ENCODE measurements at regions not wholly inside any gene's neighbourhood (a gene's known extent, or its start where the extent isn't known, plus 50 kb on each side); places are given as distances from the start of the nearest gene placed in this dataset.
A peak's percentile ranks its signal among the peaks of the same experiment; 100 is the strongest.
"Not testable (repeated sequence)": the region's sequence is repeated elsewhere in the genome, so short reads cannot be mapped to it uniquely, and the experiment has no call there.

- no peak for TF ChIP-seq CTCF (conservative IDR thresholded peaks at IDR 0.05)
- H3K27ac ChIP-seq: no peak overlapping the region
Measured at GRCh38 chr7:49089717-49090116, 165.4 kb downstream of the CDC14C start.

GRCh38 chr7:49091089-49091488, 166.7 kb downstream of the CDC14C start:
- no peak for TF ChIP-seq CTCF (conservative IDR thresholded peaks at IDR 0.05)
- H3K27ac ChIP-seq: no peak overlapping the region

- no peak overlapping the region for H3K27ac ChIP-seq
- TF ChIP-seq CTCF (conservative IDR thresholded peaks at IDR 0.05): no peak
Measured at GRCh38 chr7:49091519-49091918, 167.2 kb downstream of the CDC14C start.

GRCh38 chr7:49093218-49093617, 168.9 kb downstream of the CDC14C start:
- TF ChIP-seq CTCF (conservative IDR thresholded peaks at IDR 0.05): no peak
- H3K27ac ChIP-seq: no peak overlapping the region

GRCh38 chr7:49094866-49095265, 170.5 kb downstream of the CDC14C start:
- H3K27ac ChIP-seq: no peak overlapping the region
- TF ChIP-seq CTCF (conservative IDR thresholded peaks at IDR 0.05): no peak

- peak; percentile 72 for TF ChIP-seq CTCF (conservative IDR thresholded peaks at IDR 0.05)
- H3K27ac ChIP-seq: no peak overlapping the region
Measured at GRCh38 chr7:49099587-49100326, 175.4 kb downstream of the CDC14C start.

GRCh38 chr7:49100908-49101740, 176.8 kb downstream of the CDC14C start:
- H3K27ac ChIP-seq: not testable (repeated sequence)

GRCh38 chr7:49102411-49102810, 178.1 kb downstream of the CDC14C start:
- H3K27ac ChIP-seq: no peak overlapping the region
- TF ChIP-seq CTCF (conservative IDR thresholded peaks at IDR 0.05): no peak

Measured in VCaP (cell line).